ENCODE measurements at regions not wholly inside any gene's neighbourhood (a gene's known extent, or its start where the extent isn't known, plus 50 kb on each side); places are given as distances from the start of the nearest gene placed in this dataset.

DNA sequence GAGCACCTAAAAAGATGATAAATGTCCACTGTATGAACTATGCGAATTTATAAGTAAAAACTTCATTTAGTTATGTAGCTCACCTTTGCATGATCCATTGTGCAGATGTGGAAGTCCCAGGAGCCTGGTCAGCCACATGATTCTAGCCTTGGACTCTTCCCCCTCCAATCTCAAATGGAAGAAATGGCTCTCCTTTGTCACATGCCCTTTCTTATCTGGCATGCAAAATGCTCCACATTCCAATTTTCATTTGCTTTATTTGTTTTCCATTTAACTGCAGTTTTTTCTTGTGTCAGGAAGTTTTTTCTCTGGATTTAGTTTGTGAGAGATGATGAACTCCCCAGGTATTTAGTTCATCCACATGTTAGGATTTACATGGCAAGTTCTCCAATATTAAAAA is 73.8 kb downstream of the DYRK2 start:
- Histone ChIP-seq H4K8ac (ENCODE audit: low read length) (no peak overlapping the region), H2BK15ac (ENCODE audit: low read depth, poor library complexity, severe bottlenecking) (no peak overlapping the region), H3K79me1 (replicated peaks; ENCODE audit: low read length, poor library complexity, severe bottlenecking) (no peaks in the 10 kb centered on the region), H2AK5ac (ENCODE audit: low read length, severe bottlenecking) (no peak overlapping the region), H3K9me3 (ENCODE audit: control insufficient read depth, low read length) (no peaks in the 10 kb centered on the region), H3K4ac (ENCODE audit: low read depth in 1 of 2, low read length in 2 of 2) (no peak overlapping the region), H3K18ac (ENCODE audit: low read depth in 1 of 2, low read length in 2 of 2) (no peak overlapping the region), H3K4me3 (ENCODE audit: insufficient read depth in 1 of 2, low read depth in 1 of 2, low read length in 2 of 2) (no peak overlapping the region), H2BK5ac (ENCODE audit: low read depth, low read length, poor library complexity, severe bottlenecking) (no peak overlapping the region), H3K36me3 (ENCODE audit: control insufficient read depth in 1 of 2, insufficient read depth in 2 of 2, low read depth in 1 of 2, low read length in 2 of 2) (no peaks in the 10 kb centered on the region), H2BK12ac (ENCODE audit: low read length in 2 of 2) (peak overlapping the region in 1 of 2 experiments; percentile 37), H3K4me1 (ENCODE audit: control insufficient read depth, insufficient read depth, low read depth, low read length) (peaks cover 3% of the 10 kb centered on the region), H2BK120ac (ENCODE audit: low read depth, low read length) (no peak overlapping the region), H3K27ac (ENCODE audit: low read length, poor library complexity, severe bottlenecking) (no peak overlapping the region), H3K9ac (ENCODE audit: low read length) (no peak overlapping the region), H4K91ac (ENCODE audit: low read length) (no peak overlapping the region), H3K27me3 (ENCODE audit: control insufficient read depth in 1 of 2, insufficient read depth in 1 of 2, low read length in 2 of 2) (no peaks in the 10 kb centered on the region), H2AFZ (ENCODE audit: low read depth, low read length) (no peak overlapping the region), H3K23ac (ENCODE audit: low read length in 2 of 2) (no peak overlapping the region), H3K4me2 (ENCODE audit: low read length, poor library complexity, severe bottlenecking) (no peak overlapping the region), H3K14ac (ENCODE audit: low read length in 2 of 2) (no peak overlapping the region)
- no peak for DNase-seq
- WGBS: 100% methylated on average over 1 of the region's 1 CpG

DNA sequence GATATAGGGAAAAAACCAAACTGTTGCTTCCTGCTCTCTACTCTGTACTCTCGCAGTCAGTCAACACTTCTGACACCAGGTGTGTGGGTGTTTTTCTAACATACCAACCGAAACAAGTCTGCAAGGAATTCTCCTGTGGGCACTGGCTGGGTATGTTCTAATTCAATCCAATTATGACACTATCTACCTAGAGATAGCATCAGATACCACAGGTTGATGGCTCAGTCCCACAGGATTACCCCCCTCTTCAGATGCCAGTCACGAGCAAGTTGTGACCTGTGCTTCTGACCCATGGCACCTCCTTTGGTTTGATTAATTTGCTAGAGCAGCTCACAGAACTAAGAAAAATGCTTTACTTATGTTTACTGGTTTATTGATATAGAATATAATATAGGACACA is 78.3 kb downstream of the DYRK2 start:
- no peaks in the 10 kb centered on the region for H3K79me1 ChIP-seq (replicated peaks; ENCODE audit: low read length, poor library complexity, severe bottlenecking)
- H2AK5ac ChIP-seq (ENCODE audit: low read length, severe bottlenecking): no peak overlapping the region
- 98% methylated on average over 3 of the region's 3 CpGs for WGBS
- no peak overlapping the region for H3K14ac ChIP-seq (ENCODE audit: low read length in 2 of 2)
- H2BK15ac ChIP-seq (ENCODE audit: low read depth, poor library complexity, severe bottlenecking): no peak overlapping the region
- no peaks in the 10 kb centered on the region for H3K27me3 ChIP-seq (ENCODE audit: control insufficient read depth in 1 of 2, insufficient read depth in 1 of 2, low read length in 2 of 2)
- H3K4me1 ChIP-seq (ENCODE audit: control insufficient read depth, insufficient read depth, low read depth, low read length): no peaks in the 10 kb centered on the region
- no peak overlapping the region for H2BK5ac ChIP-seq (ENCODE audit: low read depth, low read length, poor library complexity, severe bottlenecking)
- H3K4me2 ChIP-seq (ENCODE audit: low read length, poor library complexity, severe bottlenecking): no peak overlapping the region
- DNase-seq: no peak
- no peak overlapping the region for H3K4ac ChIP-seq (ENCODE audit: low read depth in 1 of 2, low read length in 2 of 2)
- H3K4me3 ChIP-seq (ENCODE audit: insufficient read depth in 1 of 2, low read depth in 1 of 2, low read length in 2 of 2): no peak overlapping the region
- H2BK120ac ChIP-seq (ENCODE audit: low read depth, low read length): no peak overlapping the region
- H4K8ac ChIP-seq (ENCODE audit: low read length): no peak overlapping the region
- H2BK12ac ChIP-seq (ENCODE audit: low read length in 2 of 2): no peak overlapping the region
- H3K18ac ChIP-seq (ENCODE audit: low read depth in 1 of 2, low read length in 2 of 2): no peak overlapping the region
- H4K91ac ChIP-seq (ENCODE audit: low read length): no peak overlapping the region
- H3K36me3 ChIP-seq (ENCODE audit: control insufficient read depth in 1 of 2, insufficient read depth in 2 of 2, low read depth in 1 of 2, low read length in 2 of 2): no peaks in the 10 kb centered on the region
- H3K23ac ChIP-seq (ENCODE audit: low read length in 2 of 2): no peak overlapping the region
- H3K9me3 ChIP-seq (ENCODE audit: control insufficient read depth, low read length): no peaks in the 10 kb centered on the region
- no peak overlapping the region for H2AFZ ChIP-seq (ENCODE audit: low read depth, low read length)
- no peak overlapping the region for H3K9ac ChIP-seq (ENCODE audit: low read length)
- no peak overlapping the region for H3K27ac ChIP-seq (ENCODE audit: low read length, poor library complexity, severe bottlenecking)

DNA sequence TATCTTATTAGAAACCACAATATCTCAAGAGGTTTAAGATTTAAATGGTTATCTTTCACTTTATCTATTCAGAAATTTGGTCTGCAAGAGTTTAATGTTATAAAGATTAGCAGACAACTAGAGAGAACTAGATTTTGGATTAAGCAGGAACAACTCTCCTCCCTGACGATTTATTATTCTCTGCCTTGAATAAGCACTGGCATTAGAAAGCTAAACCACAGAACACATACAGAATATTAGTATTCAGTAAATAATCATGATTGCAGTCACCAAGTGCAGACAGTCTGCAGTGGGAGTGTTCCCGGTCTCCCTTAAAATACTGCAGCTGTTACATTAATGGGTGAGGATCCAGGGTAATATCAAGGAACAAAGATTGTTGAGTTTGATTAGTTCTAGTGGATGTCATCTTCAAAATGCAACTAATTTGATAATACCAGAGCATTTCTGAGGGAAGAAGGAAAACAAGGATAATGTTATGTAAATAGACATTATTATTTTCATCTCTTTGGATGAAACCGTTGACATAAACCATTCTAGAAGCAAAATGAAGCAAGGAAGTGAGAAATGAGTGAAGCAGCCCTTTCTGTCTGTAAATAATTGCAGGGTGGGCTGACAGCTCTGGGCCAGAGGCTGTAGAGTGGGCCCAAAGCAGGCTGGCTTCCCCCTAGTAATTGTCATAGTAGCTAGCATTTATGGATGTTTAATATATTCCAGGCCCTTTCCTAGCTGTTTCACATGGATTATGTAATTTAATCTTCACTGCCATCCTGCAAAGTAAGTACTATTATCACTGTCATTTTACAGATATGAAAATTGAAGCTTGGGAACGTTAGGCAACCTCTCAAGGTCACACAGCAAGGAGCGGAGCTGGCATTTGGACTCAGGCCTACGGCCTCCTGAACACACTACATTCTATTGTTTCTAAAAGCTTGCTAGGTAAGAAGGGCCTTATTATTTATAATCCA is 79.4 kb downstream of the DYRK2 start:
- no peak overlapping the region for H2BK12ac ChIP-seq (ENCODE audit: low read length in 2 of 2)
- no peak overlapping the region for H2AK5ac ChIP-seq (ENCODE audit: low read length, severe bottlenecking)
- no peaks in the 10 kb centered on the region for H3K27me3 ChIP-seq (ENCODE audit: control insufficient read depth in 1 of 2, insufficient read depth in 1 of 2, low read length in 2 of 2)
- H3K4me2 ChIP-seq (ENCODE audit: low read length, poor library complexity, severe bottlenecking): no peak overlapping the region
- H4K8ac ChIP-seq (ENCODE audit: low read length): no peak overlapping the region
- no peak overlapping the region for H3K4ac ChIP-seq (ENCODE audit: low read depth in 1 of 2, low read length in 2 of 2)
- H3K27ac ChIP-seq (ENCODE audit: low read length, poor library complexity, severe bottlenecking): no peak overlapping the region
- H3K36me3 ChIP-seq (ENCODE audit: control insufficient read depth in 1 of 2, insufficient read depth in 2 of 2, low read depth in 1 of 2, low read length in 2 of 2): no peaks in the 10 kb centered on the region
- H2AFZ ChIP-seq (ENCODE audit: low read depth, low read length): no peak overlapping the region
- no peak overlapping the region for H2BK120ac ChIP-seq (ENCODE audit: low read depth, low read length)
- H2BK15ac ChIP-seq (ENCODE audit: low read depth, poor library complexity, severe bottlenecking): no peak overlapping the region
- no peak overlapping the region for H2BK5ac ChIP-seq (ENCODE audit: low read depth, low read length, poor library complexity, severe bottlenecking)
- no peak overlapping the region for H3K4me3 ChIP-seq (ENCODE audit: insufficient read depth in 1 of 2, low read depth in 1 of 2, low read length in 2 of 2)
- H3K9ac ChIP-seq (ENCODE audit: low read length): no peak overlapping the region
- no peaks in the 10 kb centered on the region for H3K4me1 ChIP-seq (ENCODE audit: control insufficient read depth, insufficient read depth, low read depth, low read length)
- H3K9me3 ChIP-seq (ENCODE audit: control insufficient read depth, low read length): no peaks in the 10 kb centered on the region
- H3K18ac ChIP-seq (ENCODE audit: low read depth in 1 of 2, low read length in 2 of 2): peak overlapping the region in 1 of 2 experiments; percentile 42
- no peak for DNase-seq
- H3K79me1 ChIP-seq (replicated peaks; ENCODE audit: low read length, poor library complexity, severe bottlenecking): no peaks in the 10 kb centered on the region
- no peak overlapping the region for H3K14ac ChIP-seq (ENCODE audit: low read length in 2 of 2)
- H4K91ac ChIP-seq (ENCODE audit: low read length): no peak overlapping the region
- 82% methylated on average over 6 of the region's 6 CpGs for WGBS
- no peak overlapping the region for H3K23ac ChIP-seq (ENCODE audit: low read length in 2 of 2)

DNA sequence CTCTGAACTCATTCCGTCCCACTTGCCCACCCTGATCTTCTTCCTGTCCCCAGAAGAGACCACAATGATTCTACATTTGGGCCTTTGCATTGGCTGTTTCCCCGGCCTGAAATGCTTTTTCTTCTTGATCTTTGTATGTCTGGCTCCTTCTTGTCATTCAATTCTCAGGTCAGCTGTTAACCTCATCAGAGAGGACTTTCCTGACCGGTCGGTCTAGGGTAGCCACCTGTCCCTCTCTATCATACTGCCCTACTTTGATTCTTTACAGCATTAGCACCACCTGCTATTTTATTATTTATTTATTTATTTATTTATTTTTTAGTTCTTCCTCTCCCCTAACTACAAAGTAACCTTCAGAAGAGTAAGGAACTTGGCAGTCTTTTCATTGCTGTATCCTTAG is 84.3 kb downstream of the DYRK2 start:
- no peak overlapping the region for H3K18ac ChIP-seq (ENCODE audit: low read depth in 1 of 2, low read length in 2 of 2)
- no peak overlapping the region for H2BK12ac ChIP-seq (ENCODE audit: low read length in 2 of 2)
- WGBS: 96% methylated on average over 4 of the region's 4 CpGs
- H2AK5ac ChIP-seq (ENCODE audit: low read length, severe bottlenecking): no peak overlapping the region
- H4K91ac ChIP-seq (ENCODE audit: low read length): no peak overlapping the region
- H2AFZ ChIP-seq (ENCODE audit: low read depth, low read length): no peak overlapping the region
- no peak overlapping the region for H3K9ac ChIP-seq (ENCODE audit: low read length)
- H3K27ac ChIP-seq (ENCODE audit: low read length, poor library complexity, severe bottlenecking): no peak overlapping the region
- no peaks in the 10 kb centered on the region for H3K27me3 ChIP-seq (ENCODE audit: control insufficient read depth in 1 of 2, insufficient read depth in 1 of 2, low read length in 2 of 2)
- no peak overlapping the region for H3K4me3 ChIP-seq (ENCODE audit: insufficient read depth in 1 of 2, low read depth in 1 of 2, low read length in 2 of 2)
- H4K8ac ChIP-seq (ENCODE audit: low read length): no peak overlapping the region
- no peak overlapping the region for H3K4me2 ChIP-seq (ENCODE audit: low read length, poor library complexity, severe bottlenecking)
- no peaks in the 10 kb centered on the region for H3K36me3 ChIP-seq (ENCODE audit: control insufficient read depth in 1 of 2, insufficient read depth in 2 of 2, low read depth in 1 of 2, low read length in 2 of 2)
- H3K4me1 ChIP-seq (ENCODE audit: control insufficient read depth, insufficient read depth, low read depth, low read length): no peaks in the 10 kb centered on the region
- no peak overlapping the region for H3K23ac ChIP-seq (ENCODE audit: low read length in 2 of 2)
- no peak overlapping the region for H3K14ac ChIP-seq (ENCODE audit: low read length in 2 of 2)
- no peaks in the 10 kb centered on the region for H3K9me3 ChIP-seq (ENCODE audit: control insufficient read depth, low read length)
- no peak for DNase-seq
- H3K4ac ChIP-seq (ENCODE audit: low read depth in 1 of 2, low read length in 2 of 2): no peak overlapping the region
- no peak overlapping the region for H2BK15ac ChIP-seq (ENCODE audit: low read depth, poor library complexity, severe bottlenecking)
- H2BK120ac ChIP-seq (ENCODE audit: low read depth, low read length): no peak overlapping the region
- no peak overlapping the region for H2BK5ac ChIP-seq (ENCODE audit: low read depth, low read length, poor library complexity, severe bottlenecking)
- no peaks in the 10 kb centered on the region for H3K79me1 ChIP-seq (replicated peaks; ENCODE audit: low read length, poor library complexity, severe bottlenecking)

Data from mesenchymal stem cell (in vitro differentiated cells and primary cell).